Adipocyte (in vitro differentiated cells): ENCODE measurements at regions not wholly inside any gene's neighbourhood (a gene's known extent, or its start where the extent isn't known, plus 50 kb on each side); places are given as distances from the start of the nearest gene placed in this dataset.
"Not testable (repeated sequence)": the region's sequence is repeated elsewhere in the genome, so short reads cannot be mapped to it uniquely, and the experiment has no call there.

ENCODE experiments used
- DNase-seq: peaks from one replicate; pipeline ENCODE4 v3.0.0-alpha.2; 2015; ENCODE audit warnings: low read depth
- H3K27me3 ChIP-seq: replicated peaks from 2 replicates; pipeline ENCODE4 v1.7.0; 2013; ENCODE audit warnings: mild to moderate bottlenecking, low read length, moderate library complexity; ENCODE audit not compliant: control insufficient read depth, insufficient read depth
- H3K36me3 ChIP-seq: 2 replicates; pipeline ENCODE4 v1.7.0; 2013; ENCODE audit warnings: low read length, mild to moderate bottlenecking, moderate library complexity; ENCODE audit not compliant: control insufficient read depth, insufficient read depth, severe bottlenecking
- H3K4me1 ChIP-seq: 2 replicates; pipeline ENCODE4 v1.7.0; 2013; ENCODE audit warnings: mild to moderate bottlenecking, low read length, moderate library complexity; ENCODE audit not compliant: control insufficient read depth, insufficient read depth
- H3K4me3 ChIP-seq: 2 replicates; pipeline ENCODE4 v1.7.0; 2013; ENCODE audit warnings: mild to moderate bottlenecking, low read length, moderate library complexity
- H3K9ac ChIP-seq: 2 replicates; pipeline ENCODE4 v1.7.0; 2013; ENCODE audit warnings: mild to moderate bottlenecking, low read length, moderate library complexity
- H3K9me3 ChIP-seq: 2 replicates; pipeline ENCODE4 v1.7.0; 2013; ENCODE audit warnings: mild to moderate bottlenecking, low read length, moderate library complexity; ENCODE audit not compliant: control insufficient read depth

- H3K4me3 ChIP-seq, result no peak overlapping the region
- DNase-seq, result no peak
- no peak overlapping the region for H3K9ac ChIP-seq
- no peaks in the 10 kb centered on the region for H3K27me3 ChIP-seq
- H3K36me3 ChIP-seq, result no peaks in the 10 kb centered on the region
- H3K9me3 ChIP-seq, result no peaks in the 10 kb centered on the region
- H3K4me1 ChIP-seq, result no peaks in the 10 kb centered on the region
These were observed 567.6 kb upstream of the ARPP21 start for GRCh38 chr3:35071772-35072171.

GRCh38 chr3:35078780-35079179 lies 560.5 kb upstream of the ARPP21 start:
- H3K4me3 ChIP-seq, result no peak overlapping the region
- H3K4me1 ChIP-seq, result no peaks in the 10 kb centered on the region
- DNase-seq, result no peak
- H3K9ac ChIP-seq, result no peak overlapping the region
- no peaks in the 10 kb centered on the region for H3K9me3 ChIP-seq
- no peaks in the 10 kb centered on the region for H3K27me3 ChIP-seq
- no peaks in the 10 kb centered on the region for H3K36me3 ChIP-seq

GRCh38 chr3:35079403-35079802 lies 559.9 kb upstream of the ARPP21 start:
- no peaks in the 10 kb centered on the region for H3K36me3 ChIP-seq
- no peak overlapping the region for H3K9ac ChIP-seq
- no peaks in the 10 kb centered on the region for H3K4me1 ChIP-seq
- no peak for DNase-seq
- no peak overlapping the region for H3K4me3 ChIP-seq
- H3K27me3 ChIP-seq, result no peaks in the 10 kb centered on the region
- H3K9me3 ChIP-seq, result no peaks in the 10 kb centered on the region

- no peaks in the 10 kb centered on the region for H3K36me3 ChIP-seq
- no peak overlapping the region for H3K9ac ChIP-seq
- peaks cover 5% of the 10 kb centered on the region for H3K9me3 ChIP-seq
- DNase-seq, result no peak
- H3K27me3 ChIP-seq, result no peaks in the 10 kb centered on the region
- no peaks in the 10 kb centered on the region for H3K4me1 ChIP-seq
- no peak overlapping the region for H3K4me3 ChIP-seq
These were observed 557.4 kb upstream of the ARPP21 start for GRCh38 chr3:35081899-35082298.

GRCh38 chr3:35088943-35089342 lies 550.4 kb upstream of the ARPP21 start:
- H3K4me3 ChIP-seq, result no peak overlapping the region
- H3K36me3 ChIP-seq, result no peaks in the 10 kb centered on the region
- H3K9ac ChIP-seq, result no peak overlapping the region
- H3K9me3 ChIP-seq, result peaks cover 14% of the 10 kb centered on the region
- no peak for DNase-seq
- H3K27me3 ChIP-seq, result no peaks in the 10 kb centered on the region
- H3K4me1 ChIP-seq, result no peaks in the 10 kb centered on the region

GRCh38 chr3:35114686-35115085 lies 524.6 kb upstream of the ARPP21 start:
- peaks cover 6% of the 10 kb centered on the region for H3K9me3 ChIP-seq
- H3K36me3 ChIP-seq, result no peaks in the 10 kb centered on the region
- no peaks in the 10 kb centered on the region for H3K4me1 ChIP-seq
- no peaks in the 10 kb centered on the region for H3K27me3 ChIP-seq
- no peak for DNase-seq
- no peak overlapping the region for H3K4me3 ChIP-seq
- no peak overlapping the region for H3K9ac ChIP-seq

- Histone ChIP-seq H3K4me3 (no peak overlapping the region), H3K27me3 (no peaks in the 10 kb centered on the region), H3K9me3 (peaks cover 6% of the 10 kb centered on the region), H3K9ac (no peak overlapping the region), H3K36me3 (no peaks in the 10 kb centered on the region), H3K4me1 (no peaks in the 10 kb centered on the region)
- peak; percentile 30 for DNase-seq
These were observed 519.3 kb upstream of the ARPP21 start for GRCh38 chr3:35120026-35120425.

- Histone ChIP-seq H3K36me3 (no peaks in the 10 kb centered on the region), H3K27me3 (no peaks in the 10 kb centered on the region), H3K9ac (no peak overlapping the region), H3K9me3 (peaks cover 5% of the 10 kb centered on the region), H3K4me3 (no peak overlapping the region), H3K4me1 (no peaks in the 10 kb centered on the region)
- no peak for DNase-seq
These were observed 501.7 kb upstream of the ARPP21 start for GRCh38 chr3:35137612-35138011.

GRCh38 chr3:35141406-35141805 lies 497.9 kb upstream of the ARPP21 start:
- Histone ChIP-seq H3K9ac (no peak overlapping the region), H3K4me3 (no peak overlapping the region), H3K4me1 (no peaks in the 10 kb centered on the region), H3K36me3 (no peaks in the 10 kb centered on the region), H3K27me3 (no peaks in the 10 kb centered on the region), H3K9me3 (peaks cover 5% of the 10 kb centered on the region)
- DNase-seq, result no peak

- Histone ChIP-seq H3K9me3 (peaks cover 5% of the 10 kb centered on the region), H3K4me1 (no peaks in the 10 kb centered on the region), H3K36me3 (no peaks in the 10 kb centered on the region), H3K4me3 (no peak overlapping the region), H3K9ac (no peak overlapping the region), H3K27me3 (no peaks in the 10 kb centered on the region)
- no peak for DNase-seq
These were observed 495.3 kb upstream of the ARPP21 start for GRCh38 chr3:35144011-35144410.

- H3K4me1 ChIP-seq, H3K9me3 ChIP-seq, H3K9ac ChIP-seq, DNase-seq, H3K4me3 ChIP-seq, H3K36me3 ChIP-seq, H3K27me3 ChIP-seq: not testable (repeated sequence)
These were observed 492.9 kb upstream of the ARPP21 start for GRCh38 chr3:35146256-35147035.
